ENCODE measurements at regions not wholly inside any gene's neighbourhood (a gene's known extent, or its start where the extent isn't known, plus 50 kb on each side); places are given as distances from the start of the nearest gene placed in this dataset.

DNA sequence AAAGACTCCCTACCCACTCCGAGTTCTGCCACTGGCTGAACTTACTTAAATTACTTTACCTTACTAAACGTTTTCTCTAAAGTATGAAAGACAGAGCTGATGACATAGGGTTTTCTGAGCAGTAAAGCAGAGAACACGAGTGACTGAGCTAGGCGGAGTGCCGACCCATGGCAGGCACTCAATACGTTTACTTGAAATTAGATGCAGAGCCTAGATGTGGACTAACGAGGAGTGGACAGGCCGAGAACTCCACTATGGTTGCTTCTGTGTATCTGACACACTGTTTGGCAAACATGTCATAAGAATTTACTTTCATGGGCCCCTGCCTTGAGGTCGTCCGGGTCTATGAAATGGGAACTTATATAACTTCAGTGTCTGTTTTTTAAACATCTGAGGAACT lies 471.0 kb downstream of the STK39 start:
- H3K36me3 ChIP-seq: no peaks in the 10 kb centered on the region
- H3K27ac ChIP-seq: no peak overlapping the region
- no peak for TF ChIP-seq POLR2A (IDR thresholded peaks at IDR 0.05)
- TF ChIP-seq, protein P1, sequence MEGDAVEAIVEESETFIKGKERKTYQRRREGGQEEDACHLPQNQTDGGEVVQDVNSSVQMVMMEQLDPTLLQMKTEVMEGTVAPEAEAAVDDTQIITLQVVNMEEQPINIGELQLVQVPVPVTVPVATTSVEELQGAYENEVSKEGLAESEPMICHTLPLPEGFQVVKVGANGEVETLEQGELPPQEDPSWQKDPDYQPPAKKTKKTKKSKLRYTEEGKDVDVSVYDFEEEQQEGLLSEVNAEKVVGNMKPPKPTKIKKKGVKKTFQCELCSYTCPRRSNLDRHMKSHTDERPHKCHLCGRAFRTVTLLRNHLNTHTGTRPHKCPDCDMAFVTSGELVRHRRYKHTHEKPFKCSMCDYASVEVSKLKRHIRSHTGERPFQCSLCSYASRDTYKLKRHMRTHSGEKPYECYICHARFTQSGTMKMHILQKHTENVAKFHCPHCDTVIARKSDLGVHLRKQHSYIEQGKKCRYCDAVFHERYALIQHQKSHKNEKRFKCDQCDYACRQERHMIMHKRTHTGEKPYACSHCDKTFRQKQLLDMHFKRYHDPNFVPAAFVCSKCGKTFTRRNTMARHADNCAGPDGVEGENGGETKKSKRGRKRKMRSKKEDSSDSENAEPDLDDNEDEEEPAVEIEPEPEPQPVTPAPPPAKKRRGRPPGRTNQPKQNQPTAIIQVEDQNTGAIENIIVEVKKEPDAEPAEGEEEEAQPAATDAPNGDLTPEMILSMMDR (IDR thresholded peaks at IDR 0.05): no peak
- TF ChIP-seq EP300 (IDR thresholded peaks at IDR 0.05): no peak
- TF ChIP-seq POLR2AphosphoS5 (IDR thresholded peaks at IDR 0.05): no peak
- H3K27me3 ChIP-seq: no peaks in the 10 kb centered on the region
- no peak for ATAC-seq
- 21 to 47% methylated on average over 10 of the region's 10 CpGs for WGBS, 2 donors (ENCODE audit: low coverage in 1 of 2)
- no peaks in the 10 kb centered on the region for H3K9me3 ChIP-seq
- no peaks in the 10 kb centered on the region for H3K4me1 ChIP-seq
- no peak overlapping the region for H3K4me3 ChIP-seq

DNA sequence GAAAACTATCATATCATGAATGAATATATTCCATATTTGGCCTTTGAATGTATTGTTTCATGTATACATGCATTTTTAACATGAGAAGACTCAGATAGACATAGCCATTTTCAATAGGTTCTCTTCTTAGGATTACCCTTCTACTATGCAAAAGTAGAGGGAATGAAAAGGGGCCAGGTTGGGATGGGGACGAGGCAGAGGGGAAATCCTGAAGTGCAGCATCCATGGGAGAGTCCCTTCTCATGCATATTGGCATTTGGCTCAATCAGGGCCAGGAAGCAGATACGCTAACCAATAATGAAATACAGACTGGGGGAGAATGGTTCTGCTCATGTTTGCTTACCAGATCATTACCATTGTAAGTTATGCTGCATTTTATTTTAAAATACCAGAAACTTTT lies 475.8 kb downstream of the STK39 start:
- Histone ChIP-seq H3K4me3 (no peak overlapping the region), H3K9me3 (peaks cover 0 to under 1% (median 0%) of the 10 kb centered on the region in 3 donors), H3K27me3 (no peaks in the 10 kb centered on the region), H3K4me1 (no peaks in the 10 kb centered on the region), H3K36me3 (no peaks in the 10 kb centered on the region), H3K27ac (no peak overlapping the region)
- no peak for ATAC-seq
- no peak for TF ChIP-seq POLR2AphosphoS5 (IDR thresholded peaks at IDR 0.05)
- no peak for TF ChIP-seq EP300 (IDR thresholded peaks at IDR 0.05)
- TF ChIP-seq, protein P1 (IDR thresholded peaks at IDR 0.05): no peak
- no peak for TF ChIP-seq POLR2A (IDR thresholded peaks at IDR 0.05)
- WGBS, 2 donors (ENCODE audit: low coverage in 1 of 2): 79 to 88% methylated on average over 2 of the region's 2 CpGs

DNA sequence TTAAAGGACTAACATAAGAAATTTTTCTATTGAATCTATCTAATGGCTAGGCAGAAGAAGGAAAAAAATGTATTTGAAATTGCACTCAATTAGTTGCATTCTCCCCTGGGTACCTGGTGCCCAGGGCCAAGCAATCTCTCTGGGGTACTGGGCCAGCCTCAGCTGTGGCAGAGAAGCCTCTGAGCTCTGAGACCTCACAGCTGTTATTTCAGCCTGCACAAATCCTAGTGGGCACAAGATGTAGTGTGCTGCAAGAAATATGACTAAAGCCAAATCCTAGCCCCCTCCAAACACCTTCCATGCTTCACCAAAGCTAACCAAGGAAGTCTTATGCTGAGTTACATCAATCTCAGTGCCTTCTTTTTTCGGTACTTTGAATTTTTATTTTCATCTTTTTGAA lies 478.4 kb downstream of the STK39 start:
- Histone ChIP-seq H3K9me3 (peaks cover 0 to 6% (median 0%) of the 10 kb centered on the region in 3 donors), H3K36me3 (no peaks in the 10 kb centered on the region), H3K27ac (no peak overlapping the region), H3K4me3 (no peak overlapping the region), H3K4me1 (no peaks in the 10 kb centered on the region), H3K27me3 (no peaks in the 10 kb centered on the region)
- WGBS, 2 donors (ENCODE audit: low coverage in 1 of 2): 50 to 73% methylated on average over 1 of the region's 1 CpG
- TF ChIP-seq POLR2A (IDR thresholded peaks at IDR 0.05) (no peak), EP300 (IDR thresholded peaks at IDR 0.05) (no peak), POLR2AphosphoS5 (IDR thresholded peaks at IDR 0.05) (no peak)
- TF ChIP-seq, protein P1 (IDR thresholded peaks at IDR 0.05): no peak
- ATAC-seq: no peak

DNA sequence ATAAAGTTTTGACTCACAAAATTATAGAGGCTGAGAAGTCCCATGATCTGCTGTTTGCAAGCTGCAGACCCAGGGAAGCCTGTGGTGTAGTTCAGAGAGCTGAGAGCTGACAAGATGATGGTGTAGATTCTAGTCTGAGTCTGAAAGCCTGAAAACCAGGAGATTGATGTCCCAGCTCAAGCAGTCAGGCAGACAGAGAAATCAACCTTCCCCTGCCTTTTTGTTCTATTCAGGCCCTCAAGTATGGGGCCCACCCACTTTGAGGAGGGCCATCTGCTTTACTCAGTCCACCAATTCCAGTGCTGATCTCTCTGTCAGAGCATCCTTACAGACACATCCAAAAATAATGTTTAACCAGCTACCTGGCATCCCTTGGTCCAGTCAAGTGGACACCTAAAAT lies 479.6 kb downstream of the STK39 start:
- Histone ChIP-seq H3K36me3 (no peaks in the 10 kb centered on the region), H3K9me3 (peaks cover 0 to 6% (median 0%) of the 10 kb centered on the region in 3 donors), H3K4me1 (no peaks in the 10 kb centered on the region), H3K27me3 (no peaks in the 10 kb centered on the region), H3K27ac (no peak overlapping the region), H3K4me3 (no peak overlapping the region)
- ATAC-seq: no peak
- TF ChIP-seq EP300 (IDR thresholded peaks at IDR 0.05) (no peak), POLR2A (IDR thresholded peaks at IDR 0.05) (no peak), POLR2AphosphoS5 (IDR thresholded peaks at IDR 0.05) (no peak)
- TF ChIP-seq, protein P1 (IDR thresholded peaks at IDR 0.05): no peak

DNA sequence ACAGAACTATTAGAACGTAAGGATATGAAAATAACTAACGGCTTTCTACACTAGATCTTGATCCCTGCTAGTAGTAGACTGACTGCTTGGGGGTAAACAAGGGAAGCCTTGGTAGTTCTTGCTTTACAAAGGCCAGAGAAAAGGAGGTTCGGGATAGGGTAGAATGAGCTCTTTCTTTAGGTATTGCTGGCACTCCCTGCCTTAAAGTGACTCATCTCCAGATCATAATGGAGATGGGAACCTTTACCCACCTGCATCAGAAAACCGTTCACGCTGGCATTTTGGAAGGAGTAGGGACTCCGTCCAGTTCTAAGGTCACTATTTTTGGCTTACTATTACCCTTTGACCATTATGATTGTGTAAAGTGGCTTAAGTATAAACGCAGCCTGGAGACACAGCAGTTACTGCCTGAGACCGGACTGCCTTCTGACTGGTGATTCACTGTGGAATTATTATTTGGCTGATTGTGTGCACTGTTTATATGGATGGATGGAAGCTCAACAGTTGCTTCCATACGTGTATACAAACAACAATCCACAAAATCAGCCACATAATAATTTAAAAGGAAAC lies 482.5 kb downstream of the STK39 start:
- Histone ChIP-seq H3K36me3 (no peaks in the 10 kb centered on the region), H3K27ac (no peak overlapping the region), H3K27me3 (no peaks in the 10 kb centered on the region), H3K4me1 (no peaks in the 10 kb centered on the region), H3K9me3 (peaks cover 0 to 6% (median 0%) of the 10 kb centered on the region in 3 donors), H3K4me3 (no peak overlapping the region)
- 83 to 93% methylated on average over 3 to 9 of the region's 9 CpGs for WGBS, 2 donors (ENCODE audit: low coverage in 1 of 2)
- TF ChIP-seq EP300 (IDR thresholded peaks at IDR 0.05) (no peak), POLR2A (IDR thresholded peaks at IDR 0.05) (no peak), POLR2AphosphoS5 (IDR thresholded peaks at IDR 0.05) (no peak)
- no peak for ATAC-seq
